ENCODE measurements at regions not wholly inside any gene's neighbourhood (a gene's known extent, or its start where the extent isn't known, plus 50 kb on each side); places are given as distances from the start of the nearest gene placed in this dataset.
"Not testable (repeated sequence)": the region's sequence is repeated elsewhere in the genome, so short reads cannot be mapped to it uniquely, and the experiment has no call there.

DNA sequence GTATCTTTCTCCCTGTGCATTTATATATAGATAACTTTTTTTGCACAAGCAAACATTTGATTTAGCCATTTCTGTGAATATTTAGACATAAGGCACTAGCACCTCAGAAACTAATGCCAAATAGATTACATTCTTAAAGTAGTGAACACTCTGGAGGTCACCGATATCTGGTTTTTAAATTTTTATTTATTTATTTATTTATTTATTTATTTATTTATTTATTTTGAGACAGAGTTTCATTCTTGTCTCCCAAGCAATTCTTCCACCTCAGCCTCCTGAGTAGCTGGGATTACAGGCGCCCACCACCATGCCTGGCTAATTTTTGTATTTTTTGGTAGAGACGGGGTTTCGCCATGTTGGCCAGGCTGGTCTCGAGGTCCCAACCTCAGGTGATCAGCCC lies 67.9 kb upstream of the FST start:
- not testable (repeated sequence) for H3K27ac Mint-ChIP-seq, H3K9me3 Mint-ChIP-seq, ATAC-seq, H3K27me3 Mint-ChIP-seq, DNase-seq, H3K4me3 Mint-ChIP-seq
- peaks cover 11% of the 10 kb centered on the region for H3K4me1 Mint-ChIP-seq

- no peak for DNase-seq
- H3K27ac Mint-ChIP-seq: no peak overlapping the region
- no peaks in the 10 kb centered on the region for H3K9me3 Mint-ChIP-seq
- peak; percentile 33 for ATAC-seq
- peaks cover 8% of the 10 kb centered on the region for H3K4me1 Mint-ChIP-seq
- no peak overlapping the region for H3K4me3 Mint-ChIP-seq
- peaks cover 14% of the 10 kb centered on the region for H3K27me3 Mint-ChIP-seq
Observed at GRCh38 chr5:53416144-53416738, 64.2 kb upstream of the FST start.

DNA sequence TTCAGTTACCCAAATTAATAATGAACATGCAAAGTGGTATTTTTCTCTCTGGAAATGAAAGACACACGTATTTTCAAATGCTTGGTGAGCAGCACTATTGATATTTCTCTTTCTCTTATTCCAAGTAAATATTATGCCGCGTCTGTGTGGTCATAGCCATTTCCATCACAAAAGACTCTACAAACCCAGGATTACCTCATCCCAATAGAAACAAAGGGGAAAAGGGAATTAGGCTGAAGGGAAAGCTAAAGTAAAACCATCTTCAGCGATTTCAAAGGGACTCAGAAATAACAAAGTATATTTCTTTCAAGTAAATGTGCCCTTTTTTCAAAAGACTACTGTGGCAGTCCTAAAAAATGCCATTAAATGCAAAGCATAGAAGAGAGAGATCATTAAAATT lies 62.0 kb upstream of the FST start:
- Mint-ChIP-seq H3K27ac (no peak overlapping the region), H3K27me3 (peaks cover 14% of the 10 kb centered on the region), H3K4me3 (no peak overlapping the region), H3K4me1 (no peaks in the 10 kb centered on the region), H3K9me3 (no peaks in the 10 kb centered on the region)
- ATAC-seq (no peak), DNase-seq (no peak)

GRCh38 chr5:53418826-53419658 lies 61.4 kb upstream of the FST start:
- Mint-ChIP-seq H3K9me3 (no peaks in the 10 kb centered on the region), H3K27me3 (peaks cover 14% of the 10 kb centered on the region), H3K4me1 (no peaks in the 10 kb centered on the region), H3K27ac (no peak overlapping the region), H3K4me3 (no peak overlapping the region)
- DNase-seq: no peak
- no peak for ATAC-seq

DNA sequence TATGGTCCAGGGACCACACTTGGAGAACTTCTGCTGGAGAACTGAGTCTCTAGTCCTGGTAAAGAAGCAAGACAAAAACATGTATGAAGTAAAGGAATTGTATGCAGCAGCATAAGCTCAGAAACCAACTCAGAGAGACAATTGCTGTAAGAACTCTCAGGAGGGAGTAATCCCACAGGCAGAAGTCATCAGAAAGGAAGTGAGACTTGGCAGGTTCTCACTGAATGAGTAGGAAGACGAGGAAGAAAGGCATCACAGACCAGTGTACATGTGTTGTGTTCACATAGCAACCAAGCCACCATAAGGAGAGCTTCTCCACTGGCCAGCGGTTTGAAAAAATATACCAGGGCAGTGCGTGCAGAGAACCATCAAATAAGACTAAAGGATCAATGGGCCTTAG lies 57.9 kb upstream of the FST start:
- Mint-ChIP-seq H3K4me3 (no peak overlapping the region), H3K4me1 (no peaks in the 10 kb centered on the region), H3K9me3 (no peaks in the 10 kb centered on the region), H3K27me3 (peaks cover 21% of the 10 kb centered on the region), H3K27ac (no peak overlapping the region)
- no peak for ATAC-seq
- no peak for DNase-seq

- no peak for DNase-seq
- Mint-ChIP-seq H3K27me3 (peaks cover 15% of the 10 kb centered on the region), H3K4me1 (no peaks in the 10 kb centered on the region), H3K9me3 (no peaks in the 10 kb centered on the region), H3K27ac (no peak overlapping the region), H3K4me3 (no peak overlapping the region)
- no peak for ATAC-seq
Observed at GRCh38 chr5:53423724-53424123, 56.7 kb upstream of the FST start.

DNA sequence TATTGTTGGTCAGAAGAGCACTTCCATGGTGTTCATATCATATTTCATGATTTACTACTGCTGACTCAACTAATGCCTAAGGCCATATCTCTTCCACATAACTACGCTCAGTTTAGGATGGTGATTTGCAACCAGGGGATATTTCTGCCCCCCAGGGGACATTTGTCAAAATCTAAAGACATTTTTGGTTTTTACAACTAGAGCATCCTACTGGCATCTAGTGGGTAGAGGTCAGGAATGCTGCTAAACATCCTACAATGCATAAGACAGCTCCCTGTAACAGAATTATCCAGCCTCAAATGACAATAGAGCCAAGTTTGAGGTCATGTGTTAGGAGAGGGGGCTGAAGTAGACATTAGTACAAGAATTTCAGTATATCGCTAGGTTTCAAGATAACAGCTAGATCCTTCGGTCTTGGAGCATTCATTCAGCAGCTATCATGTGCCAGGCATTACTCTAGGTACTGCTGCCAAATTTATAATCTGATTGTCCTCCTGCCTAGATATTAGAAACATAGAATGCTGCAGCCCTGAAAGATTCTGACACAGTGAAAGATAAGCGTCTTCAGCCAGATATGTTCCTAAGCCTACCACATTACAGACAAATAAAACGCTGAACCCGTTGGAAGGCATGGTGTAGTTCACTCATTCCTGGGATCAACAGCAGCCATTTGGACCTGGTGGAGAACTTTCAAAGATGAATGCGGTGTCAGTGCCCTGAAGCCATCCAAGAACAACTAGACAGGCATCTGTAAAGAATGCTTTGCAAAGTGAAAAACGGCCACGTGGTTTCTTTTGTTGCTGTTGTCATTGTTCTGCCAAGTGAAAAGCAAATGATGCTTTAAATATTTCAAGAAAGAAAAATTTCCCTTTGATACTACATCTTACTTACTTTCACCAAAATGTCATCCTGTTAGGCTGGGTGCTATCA lies 55.5 kb upstream of the FST start:
- H3K27ac Mint-ChIP-seq: no peak overlapping the region
- no peak overlapping the region for H3K4me3 Mint-ChIP-seq
- no peaks in the 10 kb centered on the region for H3K4me1 Mint-ChIP-seq
- H3K27me3 Mint-ChIP-seq: peaks cover 25% of the 10 kb centered on the region
- no peaks in the 10 kb centered on the region for H3K9me3 Mint-ChIP-seq
- ATAC-seq: no peak
- DNase-seq: no peak

GRCh38 chr5:53425687-53426511 lies 54.5 kb upstream of the FST start:
- peak in 1 of 2 donors; percentile 21 for DNase-seq
- Mint-ChIP-seq H3K27me3 (peaks cover 26% of the 10 kb centered on the region), H3K4me1 (no peaks in the 10 kb centered on the region), H3K27ac (no peak overlapping the region), H3K4me3 (no peak overlapping the region), H3K9me3 (no peaks in the 10 kb centered on the region)
- ATAC-seq: peak; percentile 57

GRCh38 chr5:53426512-53426830 lies 54.0 kb upstream of the FST start:
- DNase-seq (no peak), ATAC-seq (no peak)
- H3K4me1 Mint-ChIP-seq: no peaks in the 10 kb centered on the region
- peaks cover 24% of the 10 kb centered on the region for H3K27me3 Mint-ChIP-seq
- H3K27ac Mint-ChIP-seq: no peak overlapping the region
- no peak overlapping the region for H3K4me3 Mint-ChIP-seq
- no peaks in the 10 kb centered on the region for H3K9me3 Mint-ChIP-seq

- H3K27ac Mint-ChIP-seq: no peak overlapping the region
- peaks cover 24% of the 10 kb centered on the region for H3K27me3 Mint-ChIP-seq
- ATAC-seq (no peak), DNase-seq (no peak)
- H3K4me1 Mint-ChIP-seq: no peaks in the 10 kb centered on the region
- H3K9me3 Mint-ChIP-seq: no peaks in the 10 kb centered on the region
- H3K4me3 Mint-ChIP-seq: no peak overlapping the region
Observed at GRCh38 chr5:53426878-53427277, 53.6 kb upstream of the FST start.

DNA sequence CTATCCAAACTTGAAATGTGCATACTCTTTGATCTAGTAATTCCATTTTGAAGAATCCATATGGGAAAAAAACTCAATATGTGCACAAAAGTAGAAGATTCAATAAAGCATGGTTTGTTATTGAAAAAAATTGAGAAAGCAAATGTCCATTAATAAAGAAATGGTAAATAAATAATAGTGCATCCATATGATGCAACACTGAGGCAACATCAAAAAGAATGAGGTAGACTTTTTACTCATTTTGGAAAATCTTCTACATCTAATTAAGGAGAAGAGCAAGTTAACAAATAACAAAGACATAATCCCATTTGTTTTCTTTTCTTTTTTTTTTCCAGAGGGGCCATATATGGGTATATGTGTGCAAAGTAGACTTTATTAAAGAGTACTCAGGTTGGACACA lies 52.5 kb upstream of the FST start:
- no peak overlapping the region for H3K4me3 Mint-ChIP-seq
- no peaks in the 10 kb centered on the region for H3K9me3 Mint-ChIP-seq
- H3K4me1 Mint-ChIP-seq: no peaks in the 10 kb centered on the region
- DNase-seq (no peak), ATAC-seq (no peak)
- H3K27me3 Mint-ChIP-seq: peaks cover 24% of the 10 kb centered on the region
- H3K27ac Mint-ChIP-seq: peak overlapping the region in 1 of 2 donors; percentile 55

DNA sequence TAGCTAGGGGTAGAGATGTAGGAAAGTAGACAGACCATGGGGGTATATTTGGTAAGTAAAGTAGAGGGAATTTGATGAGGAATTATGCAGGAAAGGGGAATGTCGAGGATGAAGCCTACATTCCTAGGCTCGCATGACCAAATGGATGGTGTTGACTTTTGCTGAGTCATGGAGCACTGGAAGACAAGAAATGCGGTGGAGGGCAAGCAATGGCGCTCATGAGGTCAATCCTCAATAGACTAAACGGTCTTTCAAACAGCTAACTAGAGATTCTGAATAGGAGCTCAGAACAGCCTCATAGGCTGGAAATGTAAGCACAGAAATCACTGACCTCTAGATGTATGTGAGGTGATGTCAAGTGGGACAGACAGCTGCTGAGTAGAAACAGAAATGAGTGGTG lies 50.7 kb upstream of the FST start:
- Mint-ChIP-seq H3K4me3 (no peak overlapping the region), H3K27ac (peak overlapping the region in 1 of 2 donors; percentile 75), H3K4me1 (no peaks in the 10 kb centered on the region), H3K9me3 (no peaks in the 10 kb centered on the region), H3K27me3 (peaks cover 24% of the 10 kb centered on the region)
- no peak for ATAC-seq
- DNase-seq: no peak

DNA sequence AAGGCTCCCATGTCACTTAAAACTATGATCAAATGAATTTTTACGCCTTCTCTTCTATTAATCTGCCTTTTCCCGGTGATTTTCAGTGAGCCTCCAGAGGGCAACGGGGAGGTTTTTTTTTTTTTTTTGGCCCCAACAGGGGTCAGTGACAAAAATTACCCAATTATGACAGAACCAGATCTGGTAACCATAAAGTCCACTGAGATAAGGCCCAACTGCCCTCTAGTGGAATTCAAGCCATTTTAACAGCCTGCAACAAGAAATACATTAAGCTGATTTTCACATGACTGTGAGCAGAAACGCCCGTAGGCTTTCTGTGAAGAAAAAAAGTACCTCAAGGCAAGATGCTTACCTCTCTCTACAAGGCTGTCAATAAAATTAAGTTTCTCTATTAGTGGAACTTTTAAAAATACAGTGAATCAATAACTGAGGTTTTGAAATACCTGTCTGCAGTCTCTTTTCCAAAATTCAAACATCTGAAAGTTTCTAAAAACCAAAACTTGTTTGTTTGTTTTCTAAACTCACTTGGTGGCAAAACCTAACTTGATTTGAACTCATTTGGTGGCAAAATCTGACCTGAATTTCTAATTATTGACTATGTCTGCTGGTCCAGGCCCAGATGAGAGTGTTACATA lies 49.7 kb upstream of the FST start:
- no peak for DNase-seq
- ATAC-seq: no peak
- peaks cover 24% of the 10 kb centered on the region for H3K27me3 Mint-ChIP-seq
- H3K4me1 Mint-ChIP-seq: no peaks in the 10 kb centered on the region
- peak overlapping the region in 1 of 2 donors; percentile 15 for H3K27ac Mint-ChIP-seq
- no peaks in the 10 kb centered on the region for H3K9me3 Mint-ChIP-seq
- no peak overlapping the region for H3K4me3 Mint-ChIP-seq

Measured in stimulated activated naive CD8-positive, alpha-beta T cell treated with anti-CD3 and anti-CD28 coated beads, Interleukin-15, amount 100 ng/mL, for 72 hours (primary cell).